ENCODE measurements at regions not wholly inside any gene's neighbourhood (a gene's known extent, or its start where the extent isn't known, plus 50 kb on each side); places are given as distances from the start of the nearest gene placed in this dataset.
A peak's percentile ranks its signal among the peaks of the same experiment; 100 is the strongest.

GRCh38 chr22:22408269-22408668, 100.3 kb downstream of the ZNF280B start:
- no peaks in the 10 kb centered on the region for H3K9me3 ChIP-seq
- H3K4me1 ChIP-seq: no peaks in the 10 kb centered on the region
- no peak for ATAC-seq
- CTCF ChIA-PET: interaction anchor here (0.6 to 1.5 kb wide), 6 partner anchors 9 to 533 kb away, joined by 3 read pairs; no protein-coding TSS in a partner anchor
- TF ChIP-seq MAX (IDR thresholded peaks at IDR 0.05) (no peak), GATA3 (IDR thresholded peaks at IDR 0.05; ENCODE audit: borderline replicate concordance) (no peak), MAZ (IDR thresholded peaks at IDR 0.05; ENCODE audit: borderline replicate concordance, low read depth, low read length) (no peak), KDM5A (IDR thresholded peaks at IDR 0.05) (no peak), E2F6 (IDR thresholded peaks at IDR 0.05; ENCODE audit: borderline replicate concordance, low read depth) (no peak), PBX3 (IDR thresholded peaks at IDR 0.05) (no peak), FOXS1 (CRISPR knock-in tag; IDR thresholded peaks at IDR 0.05) (no peak), EP300 (IDR thresholded peaks at IDR 0.05) (no peak), ELK1 (IDR thresholded peaks at IDR 0.05; ENCODE audit: low read depth, low read length) (no peak), PHF8 (IDR thresholded peaks at IDR 0.05; ENCODE audit: borderline replicate concordance, low read depth) (no peak), FOSL2 (IDR thresholded peaks at IDR 0.05) (no peak), FOSL2 (CRISPR knock-in tag; IDR thresholded peaks at IDR 0.05) (no peak), EHF (CRISPR knock-in tag; IDR thresholded peaks at IDR 0.05) (no peak), RNF2 (IDR thresholded peaks at IDR 0.05; ENCODE audit: borderline replicate concordance, low read depth) (no peak), CHD4 (IDR thresholded peaks at IDR 0.05; ENCODE audit: borderline replicate concordance) (no peak), HDAC2 (IDR thresholded peaks at IDR 0.05) (no peak)
- no peak for DNase-seq (ENCODE audit: low read depth in 1 of 2, low spot score in 1 of 2)
- H3K4me2 ChIP-seq: no peak overlapping the region
- FAIRE-seq: no peak
- H3K27ac ChIP-seq: no peak overlapping the region
- no peak overlapping the region for H3K4me3 ChIP-seq
- WGBS (ENCODE audit: missing lambda C conversion rate): 5% methylated on average over 3 of the region's 3 CpGs
- POLR2A ChIA-PET: no interaction called here

- POLR2A ChIA-PET: no interaction called here
- ATAC-seq (peak; percentile 95 to 96), FAIRE-seq (no peak), DNase-seq (ENCODE audit: low read depth in 1 of 2, low spot score in 1 of 2) (peak; percentile 15 to 33)
- Histone ChIP-seq H3K4me3 (no peak overlapping the region), H3K4me2 (no peak overlapping the region), H3K9me3 (no peaks in the 10 kb centered on the region), H3K4me1 (no peaks in the 10 kb centered on the region), H3K27ac (no peak overlapping the region)
- no peak for TF ChIP-seq HDAC2 (IDR thresholded peaks at IDR 0.05)
- TF ChIP-seq SREBF2 (IDR thresholded peaks at IDR 0.05): no peak
- peak; percentile 38 for TF ChIP-seq CTCF (IDR thresholded peaks at IDR 0.05)
- no peak for TF ChIP-seq FOSL2 (IDR thresholded peaks at IDR 0.05)
- TF ChIP-seq FOSL2 (CRISPR knock-in tag; IDR thresholded peaks at IDR 0.05): no peak
- TF ChIP-seq SMC3 (IDR thresholded peaks at IDR 0.05): 0 out of 3 replicates have a peak, but pooled peaks have one; percentile 8
- TF ChIP-seq BHLHE40 (IDR thresholded peaks at IDR 0.05; ENCODE audit: low read depth, low read length): no peak
- no peak for TF ChIP-seq MAX (IDR thresholded peaks at IDR 0.05)
- peak; percentile 24 to 28; a peak in 1 of 5 replicates for TF ChIP-seq RAD21 (conservative IDR thresholded peaks at IDR 0.05 in 1 of 2, IDR thresholded peaks at IDR 0.05 in 1 of 2)
- 9% methylated on average over 8 of the region's 14 CpGs for WGBS (ENCODE audit: missing lambda C conversion rate)
- CTCF ChIA-PET: interaction anchor here (0.6 to 1.6 kb wide), 8 partner anchors 9 to 532 kb away, joined by 3 to 10 read pairs (median 3); no protein-coding TSS in a partner anchor
These were observed 99.5 kb downstream of the ZNF280B start for GRCh38 chr22:22408731-22409696.

Measured in A549 (cell line).